ENCODE measurements at regions not wholly inside any gene's neighbourhood (a gene's known extent, or its start where the extent isn't known, plus 50 kb on each side); places are given as distances from the start of the nearest gene placed in this dataset.

GRCh38 chr15:62287066-62287857 lies 122.2 kb upstream of the C2CD4B start:
- no peak for DNase-seq (ENCODE audit: low spot score)
- no peak for TF ChIP-seq CTCF (IDR thresholded peaks at IDR 0.05; ENCODE audit: extremely low read depth, missing control alignments)

- no peak for TF ChIP-seq CTCF (IDR thresholded peaks at IDR 0.05; ENCODE audit: extremely low read depth, missing control alignments)
- DNase-seq (ENCODE audit: low spot score), result no peak
Measured at GRCh38 chr15:62288361-62289017, 123.4 kb upstream of the C2CD4B start.

GRCh38 chr15:62291262-62291661 lies 126.2 kb upstream of the C2CD4B start:
- TF ChIP-seq CTCF (IDR thresholded peaks at IDR 0.05; ENCODE audit: extremely low read depth, missing control alignments), result no peak
- DNase-seq (ENCODE audit: low spot score), result no peak

- no peak for TF ChIP-seq CTCF (IDR thresholded peaks at IDR 0.05; ENCODE audit: extremely low read depth, missing control alignments)
- DNase-seq (ENCODE audit: low spot score), result no peak
Measured at GRCh38 chr15:62296756-62297507, 131.8 kb upstream of the C2CD4B start.

- no peak for DNase-seq (ENCODE audit: low spot score)
- TF ChIP-seq CTCF (IDR thresholded peaks at IDR 0.05; ENCODE audit: extremely low read depth, missing control alignments), result no peak
Measured at GRCh38 chr15:62297522-62297921, 132.4 kb upstream of the C2CD4B start.

GRCh38 chr15:62297933-62298332 lies 132.8 kb upstream of the C2CD4B start:
- TF ChIP-seq CTCF (IDR thresholded peaks at IDR 0.05; ENCODE audit: extremely low read depth, missing control alignments), result no peak
- DNase-seq (ENCODE audit: low spot score), result no peak

- DNase-seq (ENCODE audit: low spot score), result no peak
Measured at GRCh38 chr15:62298811-62299210, 133.7 kb upstream of the C2CD4B start.

More at GRCh38 chr15:62298811-62299210, 133.7 kb upstream of the C2CD4B start:
- no peak for TF ChIP-seq CTCF (IDR thresholded peaks at IDR 0.05; ENCODE audit: extremely low read depth, missing control alignments)
